ENCODE measurements at regions not wholly inside any gene's neighbourhood (a gene's known extent, or its start where the extent isn't known, plus 50 kb on each side); places are given as distances from the start of the nearest gene placed in this dataset.

- DNase-seq: no peak
Measured at GRCh38 chr11:27213232-27213660, 149.8 kb downstream of the CCDC34 start.

- DNase-seq: no peak
Measured at GRCh38 chr11:27212248-27212780, 150.7 kb downstream of the CCDC34 start.

GRCh38 chr11:27211370-27212127, 151.5 kb downstream of the CCDC34 start:
- DNase-seq: no peak

- no peak for DNase-seq
Measured at GRCh38 chr11:27210531-27210930, 152.5 kb downstream of the CCDC34 start.

- DNase-seq: no peak
Measured at GRCh38 chr11:27209562-27210005, 153.4 kb downstream of the CCDC34 start.

GRCh38 chr11:27208846-27209245, 154.2 kb downstream of the CCDC34 start:
- DNase-seq: no peak

GRCh38 chr11:27207025-27207650, 155.9 kb downstream of the CCDC34 start:
- DNase-seq: no peak

GRCh38 chr11:27205779-27206570, 157.0 kb downstream of the CCDC34 start:
- no peak for DNase-seq

- no peak for DNase-seq
Measured at GRCh38 chr11:27205250-27205649, 157.8 kb downstream of the CCDC34 start.

GRCh38 chr11:27204529-27204928, 158.5 kb downstream of the CCDC34 start:
- no peak for DNase-seq

GRCh38 chr11:27203077-27203647, 159.9 kb downstream of the CCDC34 start:
- DNase-seq: no peak

- peak; percentile 81 for DNase-seq
Measured at GRCh38 chr11:27201454-27202302, 161.1 kb downstream of the BBOX1 start.

GRCh38 chr11:27200779-27201453, 160.3 kb downstream of the BBOX1 start:
- no peak for DNase-seq

- DNase-seq: no peak
Measured at GRCh38 chr11:27196203-27196897, 155.7 kb downstream of the BBOX1 start.

GRCh38 chr11:27195837-27196202, 155.2 kb downstream of the BBOX1 start:
- no peak for DNase-seq

GRCh38 chr11:27194976-27195375, 154.4 kb downstream of the BBOX1 start:
- DNase-seq: no peak

GRCh38 chr11:27193434-27194225, 153.0 kb downstream of the BBOX1 start:
- no peak for DNase-seq

GRCh38 chr11:27192184-27192583, 151.6 kb downstream of the BBOX1 start:
- no peak for DNase-seq

GRCh38 chr11:27191639-27192038, 151.0 kb downstream of the BBOX1 start:
- DNase-seq: no peak

- DNase-seq: no peak
Measured at GRCh38 chr11:27188696-27189095, 148.1 kb downstream of the BBOX1 start.
